ENCODE measurements at regions not wholly inside any gene's neighbourhood (a gene's known extent, or its start where the extent isn't known, plus 50 kb on each side); places are given as distances from the start of the nearest gene placed in this dataset.

DNA sequence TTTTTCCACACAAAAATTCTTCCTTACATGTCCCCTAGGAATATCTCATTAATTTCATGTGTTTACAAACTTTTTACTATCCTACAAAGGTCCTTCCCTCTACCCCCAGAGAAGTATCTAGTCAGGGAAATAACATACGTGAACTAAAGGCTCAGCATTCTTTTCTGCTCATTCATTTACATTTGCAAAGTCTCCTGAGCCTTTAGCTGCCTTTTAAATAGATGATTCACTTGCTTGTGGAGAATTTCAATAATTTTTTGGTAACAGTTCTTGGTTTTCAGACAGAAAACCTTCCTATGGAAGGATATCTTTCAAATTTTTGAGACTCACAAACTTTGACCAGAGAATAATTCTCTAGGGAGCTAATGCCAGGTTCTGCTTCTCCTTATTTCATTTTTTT, 81.5 kb upstream of the RMDN2 start:
- Histone ChIP-seq H3K4me3 (no peak overlapping the region), H3K27ac (no peak overlapping the region)
- DNase-seq (ENCODE audit: low spot score), result no peak
- TF ChIP-seq, protein P1, sequence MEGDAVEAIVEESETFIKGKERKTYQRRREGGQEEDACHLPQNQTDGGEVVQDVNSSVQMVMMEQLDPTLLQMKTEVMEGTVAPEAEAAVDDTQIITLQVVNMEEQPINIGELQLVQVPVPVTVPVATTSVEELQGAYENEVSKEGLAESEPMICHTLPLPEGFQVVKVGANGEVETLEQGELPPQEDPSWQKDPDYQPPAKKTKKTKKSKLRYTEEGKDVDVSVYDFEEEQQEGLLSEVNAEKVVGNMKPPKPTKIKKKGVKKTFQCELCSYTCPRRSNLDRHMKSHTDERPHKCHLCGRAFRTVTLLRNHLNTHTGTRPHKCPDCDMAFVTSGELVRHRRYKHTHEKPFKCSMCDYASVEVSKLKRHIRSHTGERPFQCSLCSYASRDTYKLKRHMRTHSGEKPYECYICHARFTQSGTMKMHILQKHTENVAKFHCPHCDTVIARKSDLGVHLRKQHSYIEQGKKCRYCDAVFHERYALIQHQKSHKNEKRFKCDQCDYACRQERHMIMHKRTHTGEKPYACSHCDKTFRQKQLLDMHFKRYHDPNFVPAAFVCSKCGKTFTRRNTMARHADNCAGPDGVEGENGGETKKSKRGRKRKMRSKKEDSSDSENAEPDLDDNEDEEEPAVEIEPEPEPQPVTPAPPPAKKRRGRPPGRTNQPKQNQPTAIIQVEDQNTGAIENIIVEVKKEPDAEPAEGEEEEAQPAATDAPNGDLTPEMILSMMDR (IDR thresholded peaks at IDR 0.05), result no peak

DNA sequence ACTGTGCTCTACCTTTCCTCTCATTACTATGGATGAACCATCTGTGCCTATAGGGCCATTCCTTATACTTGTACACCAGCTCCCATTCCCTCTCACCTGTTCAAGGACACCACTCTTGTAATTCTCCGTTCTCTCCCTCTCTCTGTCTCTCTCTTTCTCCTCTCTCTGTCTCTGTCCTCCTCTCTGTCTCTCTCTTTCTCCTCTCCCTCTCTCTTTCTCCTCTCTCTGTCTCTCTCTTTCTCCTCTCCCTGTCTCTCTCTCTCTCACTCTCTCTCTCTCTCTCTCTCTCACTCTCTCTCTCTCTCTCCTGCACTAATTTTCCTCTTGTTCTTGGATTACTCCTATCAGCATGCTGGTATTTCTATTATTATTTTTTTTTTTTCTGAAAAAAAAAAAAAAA, 78.9 kb upstream of the RMDN2 start:
- DNase-seq (ENCODE audit: low spot score), result no peak
- H3K27ac ChIP-seq, result no peak overlapping the region
- TF ChIP-seq, protein P1 (IDR thresholded peaks at IDR 0.05), result no peak
- H3K4me3 ChIP-seq, result no peak overlapping the region

DNA sequence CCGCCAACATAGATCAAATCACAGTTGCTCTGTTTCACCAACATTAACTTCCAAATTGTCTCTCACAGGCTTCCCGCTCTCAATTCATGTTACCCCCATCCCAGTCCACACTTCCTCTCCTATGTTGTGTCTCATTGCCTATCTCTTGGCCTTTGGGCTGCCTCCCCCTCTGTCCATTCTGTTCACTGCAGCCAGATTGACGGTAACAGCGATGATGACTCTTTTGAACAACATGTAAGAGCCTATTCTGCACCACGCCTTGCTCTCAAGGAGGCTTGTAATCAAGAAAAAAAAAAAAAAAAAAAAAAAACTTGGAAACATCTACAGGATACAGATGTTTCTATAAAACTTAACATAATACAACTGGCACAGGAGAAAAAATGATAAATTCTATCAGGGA, 77.3 kb upstream of the RMDN2 start:
- TF ChIP-seq, protein P1 (IDR thresholded peaks at IDR 0.05), result no peak
- H3K27ac ChIP-seq, result no peak overlapping the region
- no peak for DNase-seq (ENCODE audit: low spot score)
- H3K4me3 ChIP-seq, result no peak overlapping the region

DNA sequence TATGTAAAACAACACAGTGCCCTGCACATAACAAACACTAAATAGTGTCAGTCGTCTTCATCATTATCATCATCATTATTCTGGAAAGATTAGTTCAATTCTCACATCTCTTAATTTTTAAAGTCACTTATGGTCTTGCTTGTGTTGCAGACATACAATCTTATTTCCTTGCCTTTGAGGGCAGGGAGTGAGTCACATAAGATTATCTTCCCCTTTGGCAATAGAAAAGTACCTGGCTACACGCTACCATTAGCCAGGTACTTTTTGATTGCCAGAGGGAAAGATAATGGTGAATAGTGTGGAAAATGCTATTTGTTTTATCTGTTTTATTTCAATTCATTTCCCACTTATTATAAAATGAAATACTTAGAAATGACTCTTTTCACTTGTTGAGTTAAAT, 76.6 kb upstream of the RMDN2 start:
- Histone ChIP-seq H3K27ac (no peak overlapping the region), H3K4me3 (no peak overlapping the region)
- TF ChIP-seq, protein P1 (IDR thresholded peaks at IDR 0.05), result no peak
- DNase-seq (ENCODE audit: low spot score), result no peak

DNA sequence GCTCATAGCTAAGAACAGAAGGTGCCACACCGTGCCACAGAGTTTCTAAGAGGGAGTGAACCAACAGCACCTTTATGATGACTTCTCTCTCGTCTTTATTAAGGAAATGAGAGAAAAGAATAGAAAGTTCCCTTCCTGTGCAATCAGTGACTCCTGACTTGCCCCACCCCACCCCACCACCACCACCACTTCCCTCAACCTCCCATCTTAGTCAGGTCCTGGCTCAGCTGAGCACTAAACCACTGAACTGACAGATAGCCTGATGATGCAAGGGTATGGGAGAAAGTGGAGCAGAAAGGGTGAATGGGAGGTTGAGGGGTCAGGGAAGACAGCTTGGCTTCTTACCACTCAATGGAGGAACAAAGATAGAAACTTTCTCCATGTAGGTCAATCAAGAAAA, 75.2 kb upstream of the RMDN2 start:
- no peak for DNase-seq (ENCODE audit: low spot score)
- H3K27ac ChIP-seq, result no peak overlapping the region
- H3K4me3 ChIP-seq, result no peak overlapping the region
- TF ChIP-seq, protein P1 (IDR thresholded peaks at IDR 0.05), result no peak

DNA sequence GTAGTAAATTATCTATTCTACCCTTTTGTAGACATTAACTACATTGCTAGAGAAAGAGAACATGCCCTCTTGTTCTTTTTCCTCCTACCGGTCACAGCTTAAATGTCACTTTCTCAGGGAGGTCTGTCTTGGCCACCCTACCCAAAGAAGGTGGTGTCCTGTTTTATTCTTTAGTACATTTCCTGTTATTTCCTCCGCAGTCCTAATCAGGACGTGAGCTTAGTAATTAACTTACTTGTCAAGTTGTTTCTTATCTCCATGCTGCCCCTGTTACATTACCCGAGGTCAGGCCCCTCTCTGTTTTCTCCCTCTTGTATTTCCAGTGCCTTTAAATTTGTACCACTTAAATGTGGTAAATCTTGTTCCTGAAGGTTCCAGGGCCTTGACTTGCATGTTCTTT, 73.7 kb upstream of the RMDN2 start:
- H3K27ac ChIP-seq, result peak overlapping the region in 1 of 2 donors; percentile 63
- DNase-seq (ENCODE audit: low spot score), result no peak
- H3K4me3 ChIP-seq, result no peak overlapping the region
- TF ChIP-seq, protein P1 (IDR thresholded peaks at IDR 0.05), result no peak

DNA sequence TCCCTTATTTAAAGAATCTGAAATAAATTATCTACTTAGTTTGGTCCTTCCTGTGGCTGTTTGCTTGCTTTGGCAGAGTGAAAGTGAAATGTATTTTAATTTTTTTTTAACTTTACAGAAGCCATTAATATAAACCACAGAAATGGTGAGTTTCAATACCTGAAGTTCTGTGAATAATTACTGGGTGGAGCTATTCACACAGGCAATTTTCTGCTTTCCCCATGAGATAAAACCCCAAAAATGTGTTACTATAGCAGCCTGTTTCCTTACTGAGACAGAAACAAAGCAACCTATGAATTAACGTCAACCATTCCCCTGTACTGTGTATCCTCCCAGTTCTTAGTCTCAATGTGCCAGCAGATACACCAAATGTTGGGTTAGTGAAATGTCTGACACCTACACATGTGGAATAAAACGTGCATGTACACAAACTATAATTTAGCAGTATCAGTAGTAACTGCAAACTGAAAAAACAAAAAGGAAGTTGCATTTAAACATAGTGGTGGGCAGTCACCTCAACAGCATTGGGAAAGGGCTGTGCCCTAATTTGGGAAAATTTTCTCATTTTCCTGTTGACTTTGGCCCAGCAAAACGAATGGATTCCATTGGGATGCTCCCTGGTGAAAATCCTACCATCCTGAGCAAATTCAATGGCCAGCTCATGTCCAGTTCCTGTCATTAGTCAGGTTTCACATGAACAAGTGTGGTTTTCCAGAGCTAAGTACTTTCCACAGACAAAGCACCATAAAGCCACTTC, 73.1 kb upstream of the RMDN2 start:
- DNase-seq (ENCODE audit: low spot score), result no peak
- Histone ChIP-seq H3K27ac (peak overlapping the region in 1 of 2 donors; percentile 3), H3K4me3 (no peak overlapping the region)
- TF ChIP-seq, protein P1 (IDR thresholded peaks at IDR 0.05), result no peak
